Upper lobe of left lung (tissue), 6 donors: ENCODE measurements at regions not wholly inside any gene's neighbourhood (a gene's known extent, or its start where the extent isn't known, plus 50 kb on each side); places are given as distances from the start of the nearest gene placed in this dataset.

ENCODE experiments used
- ATAC-seq, 2 donors: fragments of 200-7000 bp; cut with Tn5 transposase; one replicate each; pipeline ENCODE4 v1.9.1; 2022; ENCODE audit warnings: mild to moderate bottlenecking in 2 of 2, moderate library complexity in 2 of 2; ENCODE audit not compliant: low FRiP score in 2 of 2
- DNase-seq, 2 donors: peaks; one replicate each; pipeline ENCODE4 v3.0.0-alpha.2; 2019 to 2020
- H3K27ac ChIP-seq, 4 donors: fragments of 200-600 bp; sonication (generic); one replicate each; pipeline ENCODE4 v1.5.1; 2016 to 2019
- H3K27me3 ChIP-seq, 4 donors: fragments of 200-600 bp; sonication (generic); one replicate each; pipeline ENCODE4 v1.5.1; 2017 to 2019
- H3K36me3 ChIP-seq, 4 donors: fragments of 200-600 bp; sonication (generic); one replicate each; pipeline ENCODE4 v1.5.1; 2016 to 2019
- H3K4me1 ChIP-seq, 4 donors: fragments of 200-600 bp; sonication (generic); one replicate each; pipeline ENCODE4 v1.5.1; 2018 to 2019
- H3K4me3 ChIP-seq, 4 donors: fragments of 200-600 bp; sonication (generic); one replicate each; pipeline ENCODE4 v1.5.1; 2017 to 2019; ENCODE audit warnings: mild to moderate bottlenecking in 2 of 4, moderate library complexity in 1 of 4
- H3K9me3 ChIP-seq, 4 donors: fragments of 200-600 bp; sonication (generic); one replicate each; pipeline ENCODE4 v1.5.1; 2018 to 2019
- CTCF ChIP-seq, 6 experiments: fragments of 450-650 bp in 4 of 6; fragments of 200-600 bp in 2 of 6; sonication (generic) in 2 of 6; IDR thresholded peaks; one replicate each; pipeline ENCODE4 v1.5.1; 2016 to 2019; ENCODE audit warnings: antibody characterized with exemption in 6 of 6
- EP300 ChIP-seq, 4 donors: sonication (generic); formaldehyde crosslinking; IDR thresholded peaks; one replicate each; pipeline ENCODE4 v1.5.1; 2017; ENCODE audit warnings: antibody characterized with exemption in 4 of 4, control low read depth in 2 of 4
- POLR2A ChIP-seq, 4 donors: fragments of 450-650 bp; IDR thresholded peaks; one replicate each; pipeline ENCODE4 v1.5.1; 2016 to 2017; ENCODE audit warnings: antibody characterized with exemption in 4 of 4, mild to moderate bottlenecking in 2 of 4
- POLR2AphosphoS5 ChIP-seq, 2 donors: sonication (generic); formaldehyde crosslinking; IDR thresholded peaks; one replicate each; pipeline ENCODE4 v1.5.1; 2017; ENCODE audit warnings: antibody characterized with exemption in 2 of 2
- WGBS, 2 donors: methylation state at CpG; one replicate each; pipeline ENCODE4 v1.1.5; 2017 to 2018; 5-methylcytosine and 5-hydroxymethylcytosine counted together
- donor health status: DM: no; HTN: no; CAD: no; lungs with moderate emphysema.
- donor health status: DM: no; HTN: yes; CAD: no; lungs with severe emphysema.

GRCh38 chr9:29640507-29640906 is 2067.2 kb upstream of the C9orf72 start:
- H3K27ac ChIP-seq = no peak overlapping the region
- H3K36me3 ChIP-seq = no peaks in the 10 kb centered on the region
- no peaks in the 10 kb centered on the region for H3K4me1 ChIP-seq
- no peak for DNase-seq
- 69 to 75% methylated on average over 2 of the region's 2 CpGs for WGBS, 2 donors
- no peak for TF ChIP-seq POLR2A (IDR thresholded peaks at IDR 0.05)
- no peak for TF ChIP-seq CTCF (IDR thresholded peaks at IDR 0.05)
- TF ChIP-seq EP300 (IDR thresholded peaks at IDR 0.05) = no peak
- no peak for TF ChIP-seq POLR2AphosphoS5 (IDR thresholded peaks at IDR 0.05)
- no peaks in the 10 kb centered on the region for H3K27me3 ChIP-seq
- ATAC-seq = no peak
- no peak overlapping the region for H3K4me3 ChIP-seq
- H3K9me3 ChIP-seq = no peaks in the 10 kb centered on the region

- DNase-seq = no peak
- no peaks in the 10 kb centered on the region for H3K9me3 ChIP-seq
- H3K4me3 ChIP-seq = no peak overlapping the region
- no peak for ATAC-seq
- no peaks in the 10 kb centered on the region for H3K36me3 ChIP-seq
- H3K27ac ChIP-seq = no peak overlapping the region
- TF ChIP-seq EP300 (IDR thresholded peaks at IDR 0.05) (no peak), POLR2A (IDR thresholded peaks at IDR 0.05) (no peak), POLR2AphosphoS5 (IDR thresholded peaks at IDR 0.05) (no peak), CTCF (IDR thresholded peaks at IDR 0.05) (no peak)
- H3K27me3 ChIP-seq = no peaks in the 10 kb centered on the region
- H3K4me1 ChIP-seq = no peaks in the 10 kb centered on the region
Measured at GRCh38 chr9:29644514-29644913, 2071.2 kb upstream of the C9orf72 start.

GRCh38 chr9:29647451-29647850 is 2074.2 kb upstream of the C9orf72 start:
- Histone ChIP-seq H3K4me3 (no peak overlapping the region), H3K27ac (no peak overlapping the region), H3K27me3 (no peaks in the 10 kb centered on the region), H3K9me3 (no peaks in the 10 kb centered on the region), H3K36me3 (no peaks in the 10 kb centered on the region), H3K4me1 (no peaks in the 10 kb centered on the region)
- no peak for DNase-seq
- no peak for ATAC-seq
- TF ChIP-seq POLR2AphosphoS5 (IDR thresholded peaks at IDR 0.05) = no peak
- no peak for TF ChIP-seq POLR2A (IDR thresholded peaks at IDR 0.05)
- TF ChIP-seq EP300 (IDR thresholded peaks at IDR 0.05) = no peak
- TF ChIP-seq CTCF (IDR thresholded peaks at IDR 0.05) = no peak

GRCh38 chr9:29648132-29648531 is 2074.9 kb upstream of the C9orf72 start:
- H3K4me3 ChIP-seq = no peak overlapping the region
- DNase-seq (no peak), ATAC-seq (no peak)
- H3K36me3 ChIP-seq = no peaks in the 10 kb centered on the region
- no peaks in the 10 kb centered on the region for H3K9me3 ChIP-seq
- H3K27me3 ChIP-seq = no peaks in the 10 kb centered on the region
- TF ChIP-seq POLR2AphosphoS5 (IDR thresholded peaks at IDR 0.05) (no peak), CTCF (IDR thresholded peaks at IDR 0.05) (no peak), POLR2A (IDR thresholded peaks at IDR 0.05) (no peak), EP300 (IDR thresholded peaks at IDR 0.05) (no peak)
- H3K4me1 ChIP-seq = no peaks in the 10 kb centered on the region
- H3K27ac ChIP-seq = no peak overlapping the region

DNA sequence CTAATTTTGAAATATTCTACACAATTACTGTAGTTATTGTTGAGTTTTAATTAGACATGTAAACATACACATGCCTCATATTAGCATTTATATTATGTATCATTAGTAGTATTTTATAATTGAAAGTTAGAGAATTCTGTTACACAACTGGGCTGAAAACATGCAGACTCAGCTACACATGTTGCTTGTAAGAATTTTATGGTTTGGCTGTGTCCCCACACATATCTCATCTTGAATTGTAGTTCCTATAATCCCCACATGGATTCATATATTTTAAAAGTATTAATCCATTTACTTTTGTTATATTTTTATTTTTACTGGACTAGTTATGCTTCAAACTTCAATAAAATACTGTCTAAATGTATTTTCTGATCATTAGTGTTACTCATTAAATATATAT is 2075.3 kb upstream of the C9orf72 start:
- ATAC-seq (no peak), DNase-seq (no peak)
- Histone ChIP-seq H3K4me3 (no peak overlapping the region), H3K27me3 (no peaks in the 10 kb centered on the region), H3K27ac (no peak overlapping the region), H3K4me1 (no peaks in the 10 kb centered on the region), H3K9me3 (no peaks in the 10 kb centered on the region), H3K36me3 (no peaks in the 10 kb centered on the region)
- no peak for TF ChIP-seq POLR2AphosphoS5 (IDR thresholded peaks at IDR 0.05)
- TF ChIP-seq CTCF (IDR thresholded peaks at IDR 0.05) = no peak
- no peak for TF ChIP-seq POLR2A (IDR thresholded peaks at IDR 0.05)
